Activated effector memory CD4-positive, alpha-beta T cell treated with Interleukin-2 at 50 U/mL for 16 hours (primary cell): ENCODE measurements at regions not wholly inside any gene's neighbourhood (a gene's known extent, or its start where the extent isn't known, plus 50 kb on each side); places are given as distances from the start of the nearest gene placed in this dataset.

Experiments
- DNase-seq: peaks from one replicate; pipeline ENCODE4 v3.0.0-alpha.2; 2020

GRCh38 chr4:104969394-104970082 is 177.1 kb upstream of the TET2 start:
- no peak for DNase-seq

GRCh38 chr4:104971462-104971861 is 175.2 kb upstream of the TET2 start:
- no peak for DNase-seq

- DNase-seq, result no peak
These were observed 173.0 kb upstream of the TET2 start for GRCh38 chr4:104973708-104974107.

- DNase-seq, result no peak
These were observed 171.1 kb upstream of the TET2 start for GRCh38 chr4:104975617-104976016.

- no peak for DNase-seq
These were observed 170.4 kb upstream of the TET2 start for GRCh38 chr4:104976262-104976661.

GRCh38 chr4:104979083-104979760 is 167.5 kb upstream of the TET2 start:
- DNase-seq, result no peak

- no peak for DNase-seq
These were observed 163.0 kb upstream of the TET2 start for GRCh38 chr4:104983615-104984179.

- DNase-seq, result no peak
These were observed 160.4 kb upstream of the TET2 start for GRCh38 chr4:104986306-104986705.

- DNase-seq, result no peak
These were observed 157.3 kb upstream of the TET2 start for GRCh38 chr4:104989371-104989770.

GRCh38 chr4:105002278-105002677 is 144.4 kb upstream of the TET2 start:
- no peak for DNase-seq

GRCh38 chr4:105014234-105014633 is 132.4 kb upstream of the TET2 start:
- no peak for DNase-seq

- DNase-seq, result no peak
These were observed 132.0 kb upstream of the TET2 start for GRCh38 chr4:105014635-105015034.

- DNase-seq, result no peak
These were observed 130.9 kb upstream of the TET2 start for GRCh38 chr4:105015750-105016149.

- no peak for DNase-seq
These were observed 123.6 kb upstream of the TET2 start for GRCh38 chr4:105022811-105023667.

- DNase-seq, result no peak
These were observed 123.0 kb upstream of the TET2 start for GRCh38 chr4:105023668-105024055.

- no peak for DNase-seq
These were observed 121.2 kb upstream of the TET2 start for GRCh38 chr4:105025263-105026017.

- DNase-seq, result no peak
These were observed 109.7 kb upstream of the TET2 start for GRCh38 chr4:105036991-105037390.

GRCh38 chr4:105042451-105042850 is 104.2 kb upstream of the TET2 start:
- no peak for DNase-seq

GRCh38 chr4:105050896-105051295 is 95.8 kb upstream of the TET2 start:
- no peak for DNase-seq

- DNase-seq, result no peak
These were observed 89.1 kb upstream of the TET2 start for GRCh38 chr4:105057370-105058105.

- no peak for DNase-seq
These were observed 88.4 kb upstream of the TET2 start for GRCh38 chr4:105058177-105058812.
